GM21723 (cell line): ENCODE measurements at regions not wholly inside any gene's neighbourhood (a gene's known extent, or its start where the extent isn't known, plus 50 kb on each side); places are given as distances from the start of the nearest gene placed in this dataset.

Experiments
- ATAC-seq: cut with Tn5 transposase; IDR thresholded peaks from one replicate; pipeline ENCODE4 v1.9.1; 2021; ENCODE audit warnings: mild to moderate bottlenecking, moderate library complexity; ENCODE audit not compliant: unreplicated experiment

DNA sequence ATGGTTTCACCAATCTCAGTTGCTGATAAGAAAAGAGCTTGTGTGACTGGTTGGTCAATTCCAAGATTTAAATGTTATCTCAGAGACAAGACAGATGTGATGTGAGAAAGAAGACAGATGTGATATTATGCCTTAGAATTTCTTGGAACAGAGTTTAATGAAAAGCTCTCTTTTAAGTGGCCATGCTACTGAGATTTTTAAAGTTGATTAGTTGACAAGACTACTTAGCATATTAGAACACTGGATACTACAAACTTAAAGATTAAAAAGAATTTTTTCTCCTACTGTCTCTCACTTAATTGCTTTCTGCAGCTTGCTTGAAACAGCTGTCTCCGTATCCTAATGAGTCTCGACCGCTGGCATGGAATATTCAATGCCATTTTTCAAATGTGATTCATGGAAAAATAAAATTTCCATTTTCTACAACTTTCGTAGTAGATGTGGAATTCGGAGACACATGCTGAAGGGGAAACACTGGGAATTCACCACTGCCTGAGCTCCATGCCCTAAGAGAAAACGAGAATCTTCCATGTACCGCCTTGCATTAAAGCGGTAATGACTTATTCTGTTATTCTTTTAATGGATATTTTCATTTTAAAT is 634.2 kb upstream of the SETBP1 start:
- no peak for ATAC-seq

DNA sequence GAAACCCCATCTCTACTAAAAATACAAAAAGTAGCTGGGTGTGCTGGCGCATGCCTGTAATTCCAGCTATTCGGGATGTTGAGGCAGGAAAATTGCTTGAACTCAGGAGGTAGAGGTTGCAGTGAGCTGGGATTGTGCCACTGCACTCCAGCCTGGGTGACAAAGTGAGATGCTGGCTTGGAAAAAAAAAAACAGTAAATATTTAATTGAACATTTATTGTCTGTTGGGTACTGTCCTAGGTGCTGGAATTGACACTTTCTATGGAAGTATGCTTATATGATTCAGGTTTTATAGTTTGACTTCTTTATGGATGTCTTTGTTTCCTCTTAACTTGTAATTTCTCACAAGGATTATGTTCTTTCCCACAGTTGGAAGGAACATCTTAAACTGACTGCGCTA is 633.1 kb upstream of the SETBP1 start:
- no peak for ATAC-seq

DNA sequence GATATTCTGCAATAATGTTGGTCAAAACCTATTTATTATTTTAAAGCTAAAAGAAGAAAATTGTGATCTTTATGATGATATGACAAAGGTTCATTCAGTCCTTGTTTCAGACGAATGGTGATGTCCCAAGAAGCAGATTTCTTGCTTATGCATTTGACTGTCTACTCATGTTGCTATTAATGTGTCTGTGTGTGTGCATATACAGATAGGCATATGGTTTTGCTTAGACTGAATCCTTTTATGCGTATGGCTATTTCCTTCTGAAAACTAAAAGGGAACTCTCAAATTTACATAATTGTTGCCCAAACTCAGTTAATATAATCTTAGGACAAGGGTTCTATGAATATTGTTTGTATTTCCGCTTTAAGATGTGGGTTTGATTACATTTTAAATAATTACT is 632.3 kb upstream of the SETBP1 start:
- ATAC-seq = no peak

DNA sequence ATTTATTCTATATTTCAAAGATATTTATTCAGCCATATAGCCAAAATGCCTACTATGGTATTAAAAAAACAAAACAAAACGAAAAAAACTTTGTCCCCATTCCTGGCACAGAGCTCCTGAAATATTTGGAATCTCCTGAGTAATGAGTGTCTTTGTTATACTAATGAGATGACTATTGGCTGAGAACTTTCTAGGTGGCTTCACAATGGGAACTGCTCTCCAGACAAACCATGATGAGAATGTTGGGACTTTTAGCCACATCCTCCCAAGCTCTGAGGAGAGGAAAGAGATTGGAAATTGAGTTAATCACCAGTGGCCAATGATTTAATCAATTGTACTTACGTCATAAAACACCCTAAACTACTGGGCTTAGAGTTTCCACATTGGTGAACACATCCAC is 631.8 kb upstream of the SETBP1 start:
- ATAC-seq = no peak

DNA sequence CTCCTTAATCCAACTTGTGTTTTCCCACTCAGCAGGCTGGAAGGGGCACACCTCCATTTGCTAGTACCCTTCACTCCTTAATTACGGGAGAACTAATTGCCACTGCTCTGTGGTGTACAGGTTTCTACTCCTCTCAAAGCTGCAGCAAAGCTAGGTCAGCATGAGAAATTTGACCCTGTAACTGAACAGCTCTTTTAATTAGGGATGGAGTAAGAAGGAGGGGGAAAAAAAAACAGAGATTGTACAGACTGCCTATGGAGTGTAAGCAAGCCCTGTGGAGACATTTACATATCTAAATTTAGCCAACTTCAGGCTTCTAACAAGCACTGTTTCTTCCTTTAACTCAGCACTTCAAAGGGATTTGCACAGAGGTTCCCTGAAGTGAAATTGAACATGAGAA is 629.7 kb upstream of the SETBP1 start:
- no peak for ATAC-seq

DNA sequence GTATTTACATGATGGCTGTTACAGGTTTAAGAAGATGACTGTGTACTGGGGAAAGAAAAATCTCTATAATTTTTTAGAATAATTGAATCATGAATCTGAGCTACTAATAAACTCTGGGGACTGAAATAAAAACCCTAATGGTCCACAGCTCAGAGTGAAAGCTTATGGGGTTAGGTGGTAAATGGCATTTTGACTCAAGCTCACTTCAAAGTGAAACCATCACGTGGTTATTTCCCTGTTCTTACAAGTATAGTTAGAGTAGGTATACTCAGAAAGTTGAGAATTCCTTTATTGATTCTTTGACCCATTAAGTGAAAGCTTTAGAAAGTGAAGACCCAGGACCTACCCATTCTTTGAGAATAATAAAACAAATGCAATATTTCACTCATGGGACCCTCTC is 626.2 kb upstream of the SETBP1 start:
- ATAC-seq = peak; percentile 57

DNA sequence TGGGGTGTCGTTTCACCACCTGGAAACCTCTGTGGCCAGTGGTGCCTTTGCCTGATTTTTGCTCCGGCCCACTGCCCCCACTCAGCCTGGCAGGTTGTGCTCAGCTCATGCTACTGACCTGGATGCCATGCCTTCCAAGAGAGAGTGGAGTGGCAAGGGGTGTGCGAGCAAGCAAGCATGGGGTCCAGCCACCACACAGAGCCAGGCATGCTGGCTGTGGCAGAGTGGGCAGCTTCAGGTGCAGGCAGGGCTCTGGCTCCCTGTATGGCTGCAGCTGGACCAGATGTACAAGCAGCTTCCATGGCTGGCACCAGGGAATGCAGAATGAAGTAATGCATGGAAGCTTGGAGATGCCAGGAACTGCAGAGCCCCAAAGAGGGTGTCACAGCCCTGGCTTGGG is 620.5 kb upstream of the SETBP1 start:
- ATAC-seq = no peak

DNA sequence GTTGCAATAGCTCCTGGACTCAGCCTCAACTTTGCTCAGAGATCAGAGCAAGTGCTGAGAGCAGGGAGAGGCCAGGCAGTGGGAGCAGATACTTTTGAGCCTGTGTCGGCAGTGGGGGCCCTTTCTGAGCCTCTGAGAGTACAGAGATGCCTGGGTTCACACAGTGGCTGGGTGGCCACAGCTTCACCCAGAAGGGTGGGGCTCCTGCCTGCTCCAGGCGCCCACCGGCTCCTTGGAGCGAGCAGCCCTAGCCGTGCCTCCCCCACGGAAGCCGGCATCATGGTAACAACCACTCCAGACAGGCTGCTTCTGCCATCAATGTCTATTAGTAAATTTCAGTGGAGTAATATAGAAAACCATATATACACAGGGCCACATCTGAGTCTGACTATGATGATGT is 619.2 kb upstream of the SETBP1 start:
- ATAC-seq = no peak

DNA sequence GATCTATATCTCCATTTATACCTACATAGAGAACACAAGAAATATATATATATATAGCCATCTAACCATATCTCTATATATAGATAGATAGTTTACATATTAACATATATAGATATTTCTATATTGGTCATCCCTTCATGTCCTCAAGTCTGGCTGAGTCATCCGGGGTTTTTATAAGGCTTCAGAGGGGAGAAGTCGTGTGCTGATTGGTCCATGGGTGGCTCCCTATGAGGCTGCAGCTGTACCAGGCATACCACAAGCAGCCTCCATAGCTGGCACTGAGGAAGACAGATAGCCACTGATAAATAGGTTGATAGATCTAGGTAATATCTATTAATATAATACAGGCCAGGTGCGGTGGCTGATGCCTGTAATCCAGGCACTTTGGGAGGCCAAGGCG is 618.3 kb upstream of the SETBP1 start:
- no peak for ATAC-seq

DNA sequence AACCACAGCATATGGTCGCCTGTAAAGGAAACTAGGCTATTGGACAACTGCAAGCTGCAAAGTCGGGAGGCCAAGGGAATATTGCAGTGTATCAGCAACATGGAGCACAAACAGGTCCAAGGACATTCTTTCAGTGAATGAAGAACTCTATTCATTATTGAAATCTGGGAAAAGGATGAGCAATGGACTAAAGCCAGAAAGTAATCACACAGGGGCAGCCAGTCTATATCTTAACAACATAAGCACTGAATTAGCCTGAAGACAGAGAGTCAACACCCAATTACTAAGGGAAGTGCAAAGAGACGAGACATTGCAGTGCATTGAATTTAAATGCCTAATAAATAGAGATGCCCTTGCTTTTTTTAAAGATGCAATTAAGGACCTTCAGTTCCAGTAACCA is 615.5 kb upstream of the SETBP1 start:
- no peak for ATAC-seq

DNA sequence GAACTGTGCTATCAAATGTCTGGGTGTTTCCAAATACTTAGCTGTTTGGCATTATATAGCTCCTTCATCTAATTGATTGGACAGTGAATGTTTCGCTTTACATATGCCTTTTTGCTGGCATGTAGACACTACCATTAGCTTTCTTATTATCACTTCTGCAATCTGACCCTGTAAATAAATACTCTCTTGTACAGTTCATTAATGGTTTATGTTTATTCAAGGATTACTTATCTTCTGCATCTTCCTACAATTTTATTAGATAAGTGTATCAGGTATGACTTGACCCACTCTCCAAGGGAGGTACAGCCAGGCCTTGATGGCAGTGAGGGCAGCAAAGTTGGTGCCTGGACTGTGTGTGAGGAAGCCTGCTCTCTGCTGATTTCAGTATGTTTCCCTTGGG is 614.1 kb upstream of the SETBP1 start:
- ATAC-seq = no peak

DNA sequence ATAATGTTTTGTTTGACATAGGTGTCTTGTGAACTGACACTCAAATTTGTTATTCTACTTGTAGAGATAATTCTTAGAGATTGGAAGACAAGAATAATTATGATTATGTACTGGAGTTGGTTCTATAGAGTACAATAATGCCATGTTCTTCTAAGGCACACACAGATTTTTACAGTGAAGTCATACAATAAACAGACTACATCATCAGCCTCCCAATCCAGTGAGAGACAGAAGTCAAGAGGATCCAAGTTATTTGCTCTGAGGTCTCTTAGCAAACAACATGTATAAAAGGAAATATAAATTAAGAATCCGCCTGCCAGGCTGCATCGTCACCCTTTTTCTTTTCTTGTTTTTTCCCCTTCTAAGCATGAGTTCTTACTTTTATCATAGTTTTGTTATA is 613.5 kb upstream of the SETBP1 start:
- ATAC-seq = no peak

DNA sequence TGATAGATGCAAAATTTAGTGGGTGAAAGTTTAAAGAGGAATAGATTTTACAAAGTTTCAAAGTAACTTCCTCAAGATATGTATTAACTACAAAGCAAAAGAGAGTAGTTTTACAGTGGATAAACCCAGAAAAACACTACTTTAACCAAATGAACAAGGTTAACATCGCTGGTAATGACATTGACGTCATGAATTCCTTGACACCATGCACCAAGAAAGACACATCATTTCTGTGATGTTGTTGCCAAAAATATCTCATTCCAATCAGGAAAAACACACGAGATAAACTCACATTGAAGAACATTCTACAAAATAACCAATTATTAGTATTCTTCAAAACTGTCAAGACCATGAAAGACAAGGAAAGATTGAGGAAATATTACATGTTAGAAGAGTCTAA is 605.6 kb upstream of the SETBP1 start:
- ATAC-seq = no peak

DNA sequence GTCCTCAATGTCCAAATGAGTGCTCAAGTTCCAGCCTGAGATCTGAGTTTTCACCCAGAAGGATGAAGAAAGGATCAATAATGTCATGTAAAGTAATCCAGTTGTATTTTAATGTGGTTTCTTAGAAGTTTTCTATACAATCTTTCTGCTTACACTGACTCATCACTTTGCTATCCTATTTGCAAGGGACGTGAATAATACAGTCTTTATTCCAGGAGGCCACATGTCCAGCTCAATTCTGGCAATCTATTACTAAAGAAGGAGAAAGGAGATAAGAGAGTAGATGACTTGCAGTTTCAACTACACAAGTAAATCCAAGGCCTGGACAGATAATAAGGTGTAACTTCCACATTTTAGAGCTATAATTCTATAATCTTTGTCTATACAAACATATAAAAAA is 601.1 kb upstream of the SETBP1 start:
- ATAC-seq = no peak

DNA sequence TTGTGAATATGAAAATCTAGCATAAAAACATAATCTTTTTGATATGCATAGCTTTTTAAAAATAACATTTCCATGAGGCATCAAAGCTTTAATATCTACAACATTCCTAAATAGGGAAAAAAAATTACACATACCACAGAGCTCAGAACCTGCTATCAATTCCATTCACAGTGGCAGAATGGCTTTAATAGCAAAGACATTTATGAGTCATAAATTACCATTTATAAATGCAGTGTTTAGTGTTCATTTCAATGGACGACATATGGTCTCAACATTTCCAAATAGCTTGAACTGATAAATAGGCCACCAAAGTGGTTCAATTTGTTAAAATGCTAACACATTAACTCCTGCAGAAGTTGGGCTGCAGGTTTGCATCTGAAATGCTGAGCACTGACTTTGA is 600.6 kb upstream of the SETBP1 start:
- no peak for ATAC-seq

DNA sequence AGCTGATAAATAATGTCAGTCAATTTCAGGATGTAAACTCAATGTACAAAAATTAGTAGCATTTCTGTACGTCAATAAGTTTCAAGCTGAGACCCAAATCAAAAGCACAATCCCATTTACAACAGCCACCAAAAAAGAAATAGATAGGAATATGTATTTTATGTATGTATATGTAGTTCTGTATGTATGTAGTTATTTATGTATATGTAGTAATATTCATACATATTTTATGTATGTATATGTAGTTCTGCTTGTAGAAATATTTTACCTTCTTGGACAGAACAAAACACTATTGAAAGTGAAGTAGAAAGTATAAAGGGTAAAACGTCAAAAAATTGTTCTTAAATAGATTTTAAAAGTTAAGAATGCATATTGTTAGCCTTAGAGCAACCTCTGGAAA is 591.0 kb upstream of the SETBP1 start:
- no peak for ATAC-seq

DNA sequence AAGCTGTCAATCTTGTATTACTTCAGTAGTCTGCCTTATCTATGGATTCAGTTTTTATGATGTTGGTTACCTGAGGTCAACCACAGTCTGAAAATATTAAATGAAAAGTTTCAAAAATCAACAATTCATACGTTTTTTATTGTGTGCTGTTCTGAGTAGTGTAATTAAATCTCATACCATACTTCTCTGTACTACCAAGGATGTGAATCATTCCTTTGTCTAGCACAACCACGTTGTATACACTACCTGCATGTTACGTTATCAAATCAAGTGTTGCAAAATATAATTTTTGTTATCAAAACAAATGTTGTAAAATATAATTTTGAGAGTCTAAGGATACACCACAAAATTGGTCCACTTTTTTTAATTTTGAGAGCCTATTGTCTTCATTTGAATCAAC is 590.2 kb upstream of the SETBP1 start:
- ATAC-seq = no peak

DNA sequence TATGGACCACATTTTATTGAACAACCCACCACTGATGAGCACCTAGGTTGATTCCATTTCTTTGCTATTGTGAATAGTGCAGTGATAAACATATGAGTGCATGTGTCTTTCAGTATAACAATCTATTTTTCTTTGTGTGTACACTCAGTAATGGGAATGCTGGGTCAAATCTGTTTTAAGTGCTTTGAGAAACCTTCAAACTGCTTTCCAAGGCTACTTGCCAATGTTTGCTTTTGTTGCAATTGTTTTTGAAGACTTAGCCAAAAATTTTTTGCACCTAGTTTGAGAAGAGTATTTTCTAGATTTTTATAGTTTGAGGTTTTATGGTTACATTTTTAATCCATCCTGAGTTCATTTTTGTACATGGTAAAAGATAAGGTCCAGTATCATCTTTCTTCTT is 587.4 kb upstream of the SETBP1 start:
- no peak for ATAC-seq

DNA sequence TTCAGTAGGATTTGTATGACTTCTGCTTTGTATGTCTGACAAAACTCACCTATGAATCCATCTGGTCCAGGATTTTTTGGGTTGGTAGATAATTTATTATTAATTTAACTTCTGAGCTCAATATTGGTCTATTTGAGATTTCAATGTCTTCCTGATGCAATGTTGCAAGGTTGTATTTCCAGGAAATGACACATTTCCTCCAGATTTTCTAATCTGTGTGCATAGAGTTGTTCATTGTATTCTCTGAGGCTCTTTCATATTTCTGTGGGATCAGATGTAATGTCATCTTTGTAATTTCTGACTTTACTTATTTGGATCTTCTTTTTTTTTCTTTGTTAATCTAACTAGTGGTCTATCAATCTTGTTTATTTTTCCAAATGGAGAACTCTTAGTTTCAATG is 584.7 kb upstream of the SETBP1 start:
- no peak for ATAC-seq

DNA sequence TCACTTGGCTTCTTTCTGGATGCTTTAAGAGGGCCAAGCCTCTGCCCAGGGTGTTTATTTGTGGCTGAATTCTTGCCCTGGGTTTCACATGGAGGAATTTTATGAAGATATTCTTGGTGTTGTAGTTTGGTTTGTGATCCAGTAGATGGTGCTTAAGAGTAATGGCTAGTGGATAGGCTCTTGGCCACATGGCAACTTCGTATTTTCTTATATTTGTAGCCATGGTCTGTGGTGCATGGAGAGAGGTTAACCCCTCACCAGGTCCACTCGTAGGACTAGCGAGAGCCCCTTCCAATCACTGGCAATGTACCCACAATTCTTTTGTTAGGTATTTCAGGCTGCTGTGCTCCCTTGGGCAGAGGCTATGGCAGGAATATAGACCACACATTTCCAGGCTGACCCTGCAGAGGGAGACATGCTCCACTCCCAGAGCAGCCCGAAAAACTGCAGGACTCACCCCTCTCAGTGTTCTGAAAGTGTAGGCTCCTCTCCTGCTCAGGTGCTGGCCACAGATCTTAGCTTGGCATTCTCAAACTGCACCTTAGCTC is 582.1 kb upstream of the SETBP1 start:
- ATAC-seq = no peak

DNA sequence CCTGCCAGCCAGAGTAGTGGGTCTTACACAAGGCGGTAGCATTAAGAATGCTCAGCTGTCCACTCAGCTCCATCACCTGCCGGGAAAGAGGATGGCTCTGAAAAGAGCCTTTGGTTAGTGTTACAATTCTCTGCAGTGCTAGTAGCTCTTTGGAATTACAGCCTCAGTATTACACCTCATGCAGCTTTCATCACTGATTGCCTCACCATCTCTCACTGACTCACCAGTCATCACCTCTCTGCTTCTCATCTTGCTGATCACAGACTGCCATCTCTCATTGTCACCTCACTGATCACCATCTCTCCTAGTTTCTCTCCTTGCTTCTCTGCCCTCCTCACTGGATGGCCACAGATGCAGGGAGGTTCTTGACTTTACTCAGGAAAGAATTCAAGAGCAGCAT is 573.5 kb upstream of the SETBP1 start:
- no peak for ATAC-seq

DNA sequence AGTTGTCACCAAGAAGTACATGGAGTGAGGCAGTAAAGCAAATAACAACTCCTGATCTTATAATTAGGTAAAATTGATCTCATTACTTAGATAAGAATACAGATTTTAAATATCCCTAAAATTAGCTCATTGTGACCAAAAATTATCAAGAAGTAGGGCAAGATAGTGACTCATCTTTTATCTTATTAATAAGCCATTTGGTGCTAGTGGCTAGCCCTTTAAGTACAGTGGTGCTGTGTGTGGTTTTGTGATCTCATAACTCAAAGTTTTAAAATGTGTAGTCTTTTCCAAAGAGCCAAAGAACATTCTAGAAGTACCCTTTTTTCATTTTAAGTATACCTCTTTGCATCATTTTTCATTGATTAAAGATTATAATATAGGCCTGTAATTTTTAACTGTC is 569.4 kb upstream of the SETBP1 start:
- ATAC-seq = no peak

DNA sequence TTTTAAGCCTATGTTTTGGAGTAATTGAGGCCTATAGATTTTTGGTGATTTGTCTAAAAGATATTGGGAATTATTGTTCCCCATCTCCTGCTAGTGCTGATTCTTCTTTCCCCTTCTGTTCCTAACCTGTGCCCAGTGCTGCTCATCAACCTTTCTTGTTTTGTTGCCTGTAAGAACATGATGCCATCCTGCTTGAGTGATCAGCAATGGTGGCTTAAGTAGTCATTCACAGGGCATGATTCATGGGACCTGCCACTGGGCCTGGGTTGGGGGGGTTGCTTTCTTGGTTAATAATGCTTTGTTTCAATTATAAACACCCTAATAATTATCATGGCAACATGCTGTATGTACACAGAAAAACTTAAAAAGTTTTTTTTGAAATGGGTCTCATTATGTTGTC is 562.9 kb upstream of the SETBP1 start:
- ATAC-seq = no peak

DNA sequence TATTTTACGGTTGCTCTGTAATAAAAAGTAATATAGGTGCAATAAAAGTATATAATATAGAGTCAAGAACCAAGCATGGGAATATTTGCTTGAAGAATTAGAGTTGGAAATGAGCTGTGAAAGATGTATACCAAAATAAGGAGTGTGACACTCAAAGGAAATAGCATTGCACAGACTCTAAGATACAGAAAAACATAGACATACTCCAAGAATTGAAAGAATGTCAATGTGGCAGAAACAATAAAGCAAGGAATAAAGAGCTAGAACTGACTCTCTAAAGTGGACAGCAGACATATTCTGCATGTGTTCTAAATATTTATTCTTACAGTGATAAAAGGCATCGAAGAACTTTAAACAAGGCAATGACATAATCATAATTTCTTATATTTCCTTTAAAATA is 561.1 kb upstream of the SETBP1 start:
- no peak for ATAC-seq
